GM19395 (cell line): ENCODE measurements at regions not wholly inside any gene's neighbourhood (a gene's known extent, or its start where the extent isn't known, plus 50 kb on each side); places are given as distances from the start of the nearest gene placed in this dataset.
"Not testable (repeated sequence)": the region's sequence is repeated elsewhere in the genome, so short reads cannot be mapped to it uniquely, and the experiment has no call there.

ENCODE experiments used
- ATAC-seq: cut with Tn5 transposase; IDR thresholded peaks from one replicate; pipeline ENCODE4 v1.9.1; 2021; ENCODE audit warnings: mild to moderate bottlenecking, moderate library complexity; ENCODE audit not compliant: unreplicated experiment

DNA sequence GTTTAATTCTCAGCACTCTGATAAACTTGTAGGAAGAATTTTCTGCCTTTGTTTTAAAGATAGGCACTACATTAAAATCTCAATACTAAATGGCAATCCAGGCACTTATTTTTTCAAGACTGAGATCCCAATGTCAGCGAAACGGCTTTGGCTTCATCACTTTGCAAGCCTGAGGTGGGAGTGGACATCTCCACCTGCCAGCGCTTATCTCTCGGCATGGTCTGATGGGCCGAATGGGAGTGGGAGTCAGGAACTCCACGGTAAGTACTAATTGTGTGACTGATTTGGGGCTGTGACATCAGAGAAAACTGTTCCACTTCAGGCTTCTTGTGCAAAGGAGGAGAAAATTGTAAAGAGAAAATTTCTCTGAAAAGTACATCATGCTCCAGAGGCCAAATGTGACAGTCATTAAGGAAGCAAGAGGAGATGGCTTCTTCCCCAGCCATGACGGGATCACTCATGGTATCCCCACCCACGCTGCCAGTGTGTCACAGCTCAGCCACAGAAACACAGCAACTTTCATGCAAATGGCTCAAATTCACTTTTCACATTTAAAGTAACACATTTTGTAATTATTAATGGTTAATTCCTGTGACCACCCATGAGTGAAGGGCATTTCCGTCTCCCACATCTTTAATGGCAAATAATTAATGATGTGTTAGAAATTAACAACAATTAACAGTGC is 385.5 kb upstream of the HNRNPA3 start:
- no peak for ATAC-seq

DNA sequence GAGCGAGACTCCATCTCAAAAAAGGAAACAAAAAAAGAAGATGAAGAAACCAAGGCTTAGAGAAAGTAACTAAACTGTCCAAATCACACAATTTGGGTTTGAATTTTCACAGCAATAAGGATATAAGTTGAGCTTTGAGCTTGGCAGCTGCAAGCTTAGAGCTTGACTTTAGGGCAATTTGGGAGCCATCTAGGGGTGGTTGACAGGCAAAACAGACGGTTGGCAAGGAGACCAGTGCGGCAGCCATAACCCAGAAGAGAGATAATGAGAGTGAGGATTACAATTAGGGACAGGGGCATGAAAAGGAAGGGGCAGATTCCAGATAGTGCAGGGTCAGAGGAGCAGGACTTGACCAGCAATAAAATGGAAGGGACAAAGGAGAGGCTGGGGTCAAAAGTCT is 382.2 kb upstream of the HNRNPA3 start:
- no peak for ATAC-seq

DNA sequence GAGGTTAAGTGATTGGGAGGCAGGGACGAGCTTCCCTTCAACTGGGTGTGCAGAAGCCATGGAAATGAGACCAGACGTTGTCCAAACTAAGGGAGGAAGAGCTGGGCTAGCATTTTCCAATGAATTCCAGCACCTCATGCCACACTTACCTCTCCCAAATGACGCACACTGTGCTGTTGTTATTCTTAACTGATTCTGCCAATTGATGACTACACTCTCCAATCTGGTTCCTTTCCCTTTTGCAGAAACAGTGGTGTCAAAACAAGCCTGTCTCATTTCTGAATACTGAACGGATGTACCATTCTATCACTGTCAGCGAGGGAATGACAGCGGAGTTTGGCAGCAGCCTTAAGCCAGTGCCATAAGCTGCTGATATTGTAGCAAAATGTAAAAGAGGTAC is 380.5 kb upstream of the HNRNPA3 start:
- ATAC-seq = no peak

DNA sequence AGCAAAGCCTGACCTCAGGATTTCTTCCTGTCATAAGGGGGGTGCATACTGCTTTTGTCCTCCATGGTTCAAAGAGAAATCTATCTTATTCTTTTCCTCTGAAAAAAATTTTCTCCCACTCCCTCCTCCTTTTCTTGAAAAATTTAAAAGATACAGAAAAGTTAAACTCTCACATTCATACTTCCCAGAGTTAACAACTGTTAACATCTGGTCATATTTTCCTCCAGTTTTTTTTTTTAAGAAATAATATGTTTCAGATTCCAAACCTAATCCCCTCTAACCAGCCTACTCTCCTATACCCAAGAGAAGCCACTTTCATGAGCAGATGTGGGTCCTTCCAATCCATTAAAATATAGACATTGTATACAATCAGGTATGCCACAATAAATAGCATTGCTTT is 378.9 kb upstream of the HNRNPA3 start:
- ATAC-seq = no peak

DNA sequence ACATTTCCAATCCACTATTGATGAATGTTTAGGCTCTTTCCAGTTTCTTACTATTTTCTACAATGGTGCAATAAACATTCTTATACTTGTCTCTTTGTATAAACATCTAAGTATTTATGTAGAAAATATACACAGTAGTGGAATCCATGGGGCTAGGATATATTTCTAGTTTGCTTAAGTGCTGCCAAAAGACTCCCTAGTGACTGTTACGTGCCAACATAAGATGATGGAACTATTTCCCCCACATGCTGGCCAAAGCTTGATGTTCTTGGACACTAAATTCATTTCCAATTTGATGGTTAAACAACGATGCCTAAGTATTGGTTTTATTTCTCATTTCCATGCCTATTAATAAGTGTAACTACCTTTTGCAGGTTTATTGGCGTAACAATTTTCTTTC is 378.4 kb upstream of the HNRNPA3 start:
- no peak for ATAC-seq

DNA sequence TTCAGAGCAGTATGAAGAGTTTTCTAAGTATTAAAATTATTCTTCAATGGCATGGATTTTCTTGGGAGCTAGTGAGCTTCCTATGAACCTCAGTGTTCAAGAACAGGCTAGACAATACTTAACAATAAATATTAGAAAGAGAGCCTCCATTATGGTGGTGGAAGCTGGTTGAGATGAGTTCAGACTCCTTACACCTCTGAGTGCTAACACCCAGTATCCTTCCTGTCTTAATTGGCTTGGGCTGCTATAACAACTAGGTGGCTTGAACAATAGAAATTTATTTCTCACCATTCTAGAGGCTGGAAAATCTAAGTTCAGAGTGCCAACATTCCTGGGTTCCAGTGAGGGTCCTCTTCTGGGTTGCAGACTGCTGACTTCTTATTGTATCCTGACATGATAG is 369.4 kb upstream of the HNRNPA3 start:
- no peak for ATAC-seq

DNA sequence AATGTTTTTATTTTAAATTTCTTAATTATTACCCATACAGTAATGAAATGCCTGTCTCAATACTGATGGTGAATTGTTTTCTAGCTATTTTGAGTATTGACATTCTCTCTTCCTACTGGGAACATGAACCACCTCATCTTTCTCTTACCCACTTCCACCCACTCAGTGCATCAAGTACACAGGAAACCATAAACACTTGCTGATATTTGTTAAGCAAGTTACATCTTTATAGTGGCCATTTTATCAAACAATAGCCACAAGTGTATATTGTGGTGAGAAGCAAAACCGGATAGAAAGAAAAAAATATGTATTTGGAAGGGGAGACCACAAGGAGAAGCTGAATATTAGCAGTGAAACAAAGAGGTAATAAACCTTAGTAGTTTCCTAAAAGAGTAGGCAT is 368.1 kb upstream of the HNRNPA3 start:
- no peak for ATAC-seq

DNA sequence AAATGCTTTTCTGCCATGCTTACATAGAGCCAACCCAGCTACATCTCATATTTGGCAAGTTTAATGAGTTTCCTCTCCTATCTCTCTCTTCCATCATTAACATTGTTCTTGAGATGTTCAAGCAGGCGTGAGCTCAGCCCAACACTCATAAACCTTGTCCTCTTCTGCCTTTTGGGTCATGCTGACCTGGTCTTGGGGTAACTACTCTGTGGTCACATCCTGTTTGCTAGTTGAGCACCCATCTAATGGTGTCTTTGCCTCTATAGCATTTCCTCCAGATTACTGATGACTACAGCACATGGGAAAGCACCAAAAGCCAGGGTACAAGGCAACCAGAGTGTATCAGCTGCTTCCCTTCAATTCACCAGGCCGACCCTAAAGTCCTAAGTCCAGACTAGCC is 366.9 kb upstream of the HNRNPA3 start:
- ATAC-seq = no peak

DNA sequence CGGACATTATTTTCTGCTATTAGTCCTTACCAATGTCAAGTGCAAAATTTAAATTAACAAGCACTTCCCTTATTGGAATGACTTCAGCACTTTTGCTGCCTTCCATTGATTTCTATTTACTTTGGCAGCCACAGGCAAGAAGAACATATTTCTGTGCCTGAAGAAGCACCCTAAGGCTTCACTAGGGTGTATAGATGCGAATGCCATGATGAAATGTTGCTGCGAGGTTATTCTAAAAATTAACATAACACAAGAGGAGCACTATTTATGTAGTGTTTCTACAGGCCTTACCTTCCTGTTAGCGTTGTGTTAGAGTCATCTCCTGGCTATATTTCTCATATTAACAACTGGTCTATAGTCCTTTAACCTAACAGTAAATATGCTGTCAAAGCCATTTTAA is 365.0 kb upstream of the HNRNPA3 start:
- ATAC-seq = no peak

DNA sequence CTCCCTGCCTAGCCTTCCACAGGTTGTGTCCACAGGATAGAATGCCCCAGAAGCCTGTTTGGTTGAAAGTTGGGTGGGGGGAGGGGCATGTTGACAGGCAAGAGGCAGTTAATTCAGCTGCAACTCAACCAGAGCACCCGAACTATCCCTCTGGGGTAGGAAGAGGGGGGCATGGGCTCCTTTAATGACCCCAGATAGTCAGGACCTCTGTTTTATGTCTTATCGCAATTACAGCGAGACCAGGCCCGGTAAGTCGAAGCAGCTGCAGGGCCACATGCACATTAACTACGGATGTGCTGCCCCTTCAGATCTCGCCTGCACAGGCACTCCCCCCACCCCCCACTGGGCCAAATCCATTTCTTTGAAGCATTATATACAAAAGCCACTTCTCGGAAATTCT is 363.8 kb upstream of the HNRNPA3 start:
- ATAC-seq = no peak

DNA sequence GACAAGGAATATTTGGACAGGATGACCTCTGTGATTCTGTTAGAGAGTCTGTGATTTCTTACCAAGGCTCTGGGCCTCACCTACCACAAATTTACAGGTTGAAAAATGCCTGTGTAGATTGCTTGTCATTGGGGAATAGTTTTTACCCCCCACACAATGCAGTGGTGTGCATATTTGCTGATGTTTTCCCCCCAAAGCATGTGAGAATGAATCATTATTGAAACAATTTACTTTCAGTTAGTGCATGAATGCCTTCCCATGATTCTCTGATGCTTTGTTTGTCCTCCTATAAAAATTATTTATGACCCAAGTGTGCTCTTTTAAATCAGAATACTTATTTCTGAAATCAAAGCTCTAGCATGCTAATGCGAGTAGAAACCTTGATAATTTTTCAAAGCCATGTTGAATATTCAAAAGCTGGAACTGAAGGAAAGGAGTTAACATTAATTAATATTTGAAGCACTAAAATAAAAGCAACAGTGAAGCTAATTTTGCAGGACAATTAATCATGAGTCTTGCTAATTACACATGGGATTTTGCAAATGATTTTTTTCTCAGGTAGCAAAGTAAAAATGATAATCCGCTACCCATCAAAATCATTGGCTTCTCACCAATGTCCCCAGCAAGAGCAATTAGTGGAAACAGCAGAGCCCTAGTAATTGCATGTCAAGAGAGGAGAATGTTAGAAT is 361.2 kb upstream of the HNRNPA3 start:
- no peak for ATAC-seq

DNA sequence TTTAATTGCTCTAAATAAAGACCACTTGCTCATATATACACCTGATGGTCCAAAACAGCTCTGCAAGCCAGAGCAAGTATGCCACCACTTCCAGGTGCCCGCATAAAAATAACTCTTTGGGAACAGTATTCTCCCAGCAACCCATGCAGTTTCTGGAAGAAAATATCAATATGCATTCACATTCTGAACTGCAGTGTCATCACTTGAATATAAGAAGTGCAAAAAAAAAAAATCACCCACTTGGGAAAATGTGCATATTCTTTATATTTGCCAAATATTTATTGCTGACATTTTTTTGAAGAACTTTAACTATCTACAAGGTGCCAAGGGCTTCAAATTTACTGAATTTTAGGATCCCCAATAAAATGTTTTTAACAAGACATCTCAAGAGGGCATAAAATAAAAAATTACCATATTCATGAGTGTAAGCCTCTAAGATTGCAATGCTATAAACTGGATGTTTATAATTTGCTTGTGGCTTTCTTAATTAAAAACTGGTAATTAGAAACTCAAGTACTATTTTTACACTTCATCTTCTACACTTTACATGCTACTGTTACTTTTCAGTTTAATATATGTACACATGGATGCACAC is 360.6 kb upstream of the HNRNPA3 start:
- ATAC-seq = no peak

DNA sequence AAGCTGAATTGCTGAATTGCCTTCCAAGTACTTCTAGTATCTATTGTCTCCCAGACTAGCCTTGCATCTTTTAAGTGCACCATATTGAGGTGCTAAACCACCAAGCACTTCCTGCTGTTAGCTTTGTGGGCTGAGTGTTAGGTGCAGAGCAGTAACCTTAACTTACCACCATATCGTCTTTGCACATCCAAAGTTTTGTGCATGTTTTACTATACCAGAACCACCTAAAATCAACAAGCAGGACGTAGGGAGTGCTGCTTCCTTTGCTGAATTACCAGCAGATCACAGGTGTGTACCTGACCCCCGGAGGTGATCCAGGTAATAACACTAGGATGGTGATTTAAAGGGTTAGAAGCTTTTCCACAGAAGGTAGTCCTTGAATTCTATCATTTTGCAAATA is 359.9 kb upstream of the HNRNPA3 start:
- ATAC-seq = no peak

DNA sequence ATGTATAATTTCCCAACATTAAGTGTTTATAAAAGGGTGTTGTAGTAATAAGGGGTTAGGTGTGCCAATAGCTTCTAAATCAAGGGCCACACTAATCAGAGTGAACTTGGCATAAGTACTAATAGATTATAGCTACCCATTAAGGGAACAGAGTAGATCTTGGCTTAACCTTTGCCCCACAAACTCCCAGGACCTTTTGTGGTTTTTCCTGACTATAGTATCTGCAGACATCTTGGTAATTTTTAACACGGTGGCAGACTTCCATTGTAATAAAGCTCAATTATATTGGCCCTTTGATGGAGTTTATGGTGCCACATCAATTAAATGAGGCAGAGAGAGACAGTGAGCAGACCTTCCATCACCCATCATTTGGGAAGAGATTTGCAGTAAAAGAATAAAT is 358.5 kb upstream of the HNRNPA3 start:
- no peak for ATAC-seq

DNA sequence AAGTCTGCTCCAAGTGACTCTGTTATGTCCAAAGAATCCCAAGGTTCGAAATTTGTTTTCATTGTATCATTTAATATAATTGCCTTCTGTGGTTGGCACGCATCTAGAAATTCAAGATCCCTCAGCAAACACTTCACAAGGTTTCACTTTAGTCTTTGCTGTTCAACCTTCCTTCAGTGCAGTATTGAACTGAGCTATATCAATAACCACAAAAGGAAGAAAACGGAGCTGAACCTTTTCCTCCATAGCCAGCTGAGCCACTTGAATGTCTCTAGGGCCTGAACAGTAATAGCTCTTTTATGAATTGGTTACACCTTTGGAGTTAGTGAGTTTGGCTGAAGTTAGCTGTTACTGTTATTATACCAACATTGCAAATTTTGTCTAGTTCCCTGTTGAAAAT is 357.7 kb upstream of the HNRNPA3 start:
- ATAC-seq = no peak

DNA sequence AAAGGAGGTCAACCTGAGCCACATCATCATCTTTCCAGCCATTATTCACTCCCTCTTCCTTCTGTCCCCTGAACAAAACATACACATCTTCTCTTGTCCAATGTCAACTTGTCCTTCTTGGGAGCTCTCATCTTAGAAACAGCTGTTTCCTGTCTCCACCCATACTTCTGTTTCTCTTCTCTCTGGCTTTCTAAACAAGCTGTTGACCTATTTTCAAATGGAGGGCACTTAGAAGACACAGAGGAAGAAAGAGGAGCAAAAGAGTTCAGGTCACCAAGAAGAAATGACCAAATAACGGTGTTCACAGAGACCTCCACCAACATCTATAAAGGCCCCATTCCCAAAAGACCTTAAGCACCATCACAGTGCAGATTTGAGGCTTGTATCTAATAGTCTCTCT is 355.9 kb upstream of the HNRNPA3 start:
- no peak for ATAC-seq

DNA sequence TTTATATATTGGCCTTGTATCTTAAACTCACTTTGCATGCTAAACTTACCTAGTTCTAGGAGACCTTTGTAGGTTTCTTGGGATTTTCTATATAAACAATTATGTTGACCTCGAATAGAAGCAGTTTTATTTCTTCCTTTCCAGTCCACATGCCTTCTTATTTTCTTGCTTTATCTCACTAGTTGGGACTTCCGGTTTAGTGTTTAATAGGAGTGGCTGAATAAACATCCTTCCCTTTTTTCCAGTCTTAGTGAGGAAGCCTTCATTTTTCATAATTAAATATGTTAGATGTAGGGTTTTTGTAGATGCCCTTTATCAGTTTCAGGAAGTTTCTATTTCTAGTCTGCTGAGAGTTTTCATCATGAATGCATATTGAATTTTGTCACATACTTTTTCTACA is 347.3 kb upstream of the HNRNPA3 start:
- ATAC-seq = no peak

DNA sequence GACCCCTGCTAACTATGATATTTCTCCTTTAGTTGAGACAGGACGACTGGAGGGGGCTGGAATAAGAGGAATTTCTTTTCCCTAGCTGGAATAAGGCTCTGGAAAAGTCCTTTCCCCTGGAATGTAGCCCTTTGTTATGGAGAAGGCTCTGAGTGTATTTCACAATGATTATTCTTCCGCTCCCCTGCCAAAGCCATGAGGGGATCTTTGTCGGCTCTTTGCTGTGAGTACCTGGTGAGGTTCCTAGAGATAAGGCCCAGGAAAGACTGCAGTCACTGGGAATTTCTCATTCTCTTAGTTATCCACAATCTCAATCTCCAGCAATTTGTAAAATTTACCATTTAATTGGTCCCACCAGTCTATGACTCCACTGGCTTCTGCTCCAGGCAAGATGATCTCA is 340.2 kb upstream of the HNRNPA3 start:
- no peak for ATAC-seq

DNA sequence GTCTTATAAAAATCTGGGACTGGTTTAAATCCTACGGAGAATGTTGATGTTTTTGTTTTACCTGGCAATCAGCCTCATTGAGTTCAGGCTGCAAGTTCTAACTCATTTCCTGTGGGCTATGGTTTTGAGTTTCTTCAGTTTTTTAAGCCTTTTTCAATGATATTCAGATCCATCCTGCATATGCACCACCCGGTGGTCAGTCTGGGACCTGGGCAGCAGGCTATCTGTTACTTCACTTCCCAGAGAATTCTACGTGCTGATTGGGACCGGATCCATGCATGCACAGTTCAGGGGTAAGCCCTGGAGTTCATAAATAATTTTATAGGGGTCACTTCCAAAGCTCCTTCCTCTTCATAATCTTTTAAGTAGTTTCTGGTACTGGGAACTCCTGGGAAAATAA is 339.2 kb upstream of the HNRNPA3 start:
- ATAC-seq = no peak

DNA sequence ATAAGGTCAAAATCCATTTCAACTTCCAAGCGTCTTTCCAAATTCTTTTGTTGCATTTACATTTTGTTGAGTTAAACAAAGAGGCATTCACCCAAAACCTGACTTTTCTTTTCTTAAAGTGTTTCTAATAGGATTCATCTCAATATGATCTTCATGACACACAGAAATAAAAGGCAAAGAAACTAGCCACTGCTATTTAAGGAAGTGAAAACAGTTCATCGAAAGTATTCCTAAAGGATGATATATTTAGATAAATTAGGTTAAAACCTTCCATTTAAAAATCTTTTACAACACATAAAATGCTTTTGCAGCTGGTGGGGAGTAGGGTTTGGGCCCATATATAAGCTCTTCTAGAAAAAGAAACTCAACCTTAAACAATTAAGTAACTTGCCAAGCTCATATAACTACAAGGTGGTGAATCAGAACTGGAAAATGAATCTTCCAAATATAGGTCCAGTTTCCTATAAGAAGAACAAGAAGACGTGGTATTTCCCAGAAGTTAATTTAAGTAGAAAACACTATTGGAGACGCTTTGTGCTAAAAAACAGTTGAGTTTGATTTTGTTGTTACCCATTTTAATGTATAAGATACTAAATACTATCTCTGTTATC is 336.0 kb upstream of the HNRNPA3 start:
- no peak for ATAC-seq

DNA sequence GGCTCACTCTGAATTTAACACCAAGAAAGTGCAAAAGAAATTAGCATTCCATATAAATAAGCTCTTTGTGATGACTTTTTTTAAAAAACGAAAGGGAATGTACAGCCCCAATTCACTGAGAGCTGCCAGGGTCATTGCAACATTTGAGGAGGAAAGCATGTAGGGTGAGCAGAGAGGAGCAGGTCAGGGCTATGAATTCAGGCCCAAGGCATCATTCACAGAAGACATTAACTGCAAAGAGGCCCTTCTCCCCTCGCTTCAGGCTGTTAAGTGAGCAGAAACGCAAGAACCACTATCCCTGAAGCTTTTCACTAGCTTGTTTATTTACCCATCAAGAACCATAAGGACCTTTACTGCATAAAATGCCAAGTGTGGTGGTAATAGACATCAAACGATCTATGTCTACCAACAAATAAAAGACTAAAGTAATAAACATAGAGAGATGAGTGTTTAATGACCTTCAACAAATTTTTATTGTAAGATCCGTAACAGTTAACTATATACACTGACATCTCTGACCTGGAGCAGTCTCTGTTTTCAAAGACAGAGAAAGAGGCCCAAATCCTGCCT is 333.1 kb upstream of the HNRNPA3 start:
- ATAC-seq = no peak

DNA sequence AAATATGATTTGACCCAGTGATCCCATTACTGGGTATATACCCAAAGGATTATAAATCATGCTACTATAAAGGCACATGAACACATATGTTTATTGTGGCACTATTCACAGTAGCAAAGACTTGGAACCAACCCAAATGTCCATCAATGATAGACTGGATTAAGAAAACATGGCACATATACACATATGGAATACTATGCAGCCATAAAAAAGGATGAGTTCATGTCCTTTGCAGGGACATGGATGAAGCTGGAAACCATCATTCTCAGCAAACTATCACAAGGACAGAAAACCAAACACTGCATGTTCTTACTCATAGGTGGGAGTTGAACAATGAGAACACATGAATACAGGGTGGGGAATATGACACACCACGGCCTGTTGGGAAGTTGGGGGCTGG is 330.5 kb upstream of the HNRNPA3 start:
- ATAC-seq = not testable (repeated sequence)
